Endothelial cell (in vitro differentiated cells): ENCODE measurements at regions not wholly inside any gene's neighbourhood (a gene's known extent, or its start where the extent isn't known, plus 50 kb on each side); places are given as distances from the start of the nearest gene placed in this dataset.

ENCODE experiments used
- DNase-seq: peaks from one replicate; pipeline ENCODE4 v3.0.0; 2021; ENCODE audit warnings: low spot score
- H3K27ac Mint-ChIP-seq: one replicate; pipeline ENCODE4 v1.8.0; 2021; ENCODE audit warnings: mixed read lengths, inconsistent platforms; ENCODE audit not compliant: unreplicated experiment
- H3K27me3 Mint-ChIP-seq: one replicate; pipeline ENCODE4 v1.8.0; 2021; ENCODE audit warnings: mild to moderate bottlenecking, moderate library complexity, mixed read lengths, inconsistent platforms; ENCODE audit not compliant: unreplicated experiment
- H3K36me3 Mint-ChIP-seq: one replicate; pipeline ENCODE4 v1.8.0; 2021; ENCODE audit warnings: mild to moderate bottlenecking, low read depth, mixed read lengths, inconsistent platforms; ENCODE audit not compliant: unreplicated experiment
- H3K4me1 Mint-ChIP-seq: one replicate; pipeline ENCODE4 v1.8.0; 2021; ENCODE audit warnings: mild to moderate bottlenecking, mixed read lengths, inconsistent platforms; ENCODE audit not compliant: unreplicated experiment
- H3K4me3 Mint-ChIP-seq: one replicate; pipeline ENCODE4 v1.8.0; 2021; ENCODE audit warnings: mild to moderate bottlenecking, mixed read lengths, inconsistent platforms; ENCODE audit not compliant: unreplicated experiment
- H3K9me3 Mint-ChIP-seq: one replicate; pipeline ENCODE4 v1.8.0; 2021; ENCODE audit warnings: mixed read lengths, inconsistent platforms; ENCODE audit not compliant: unreplicated experiment
- CTCF ChIP-seq: fragments of 200-600 bp; sonication (generic); IDR thresholded peaks from one replicate; pipeline ENCODE4 v1.5.0; 2021; ENCODE audit warnings: antibody characterized with exemption; ENCODE audit not compliant: unreplicated experiment

DNA sequence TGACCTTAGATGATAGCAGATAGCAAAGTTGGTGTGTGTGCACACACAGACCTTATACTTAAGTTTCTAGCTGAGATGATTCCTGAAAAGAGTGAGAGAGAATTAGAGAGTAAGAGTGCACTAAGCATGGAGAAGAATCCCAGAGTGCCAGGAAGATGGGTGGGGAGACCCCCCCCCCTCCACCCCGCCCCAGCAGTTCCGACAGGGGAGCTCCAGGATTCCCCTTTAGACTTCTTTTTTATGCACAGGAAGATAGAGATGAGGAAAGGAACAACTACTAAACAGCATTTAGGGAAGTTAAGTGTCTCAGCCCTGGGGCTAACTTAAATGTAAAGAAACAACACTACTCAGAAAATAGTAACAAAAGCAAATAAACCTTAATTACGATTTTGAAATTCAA is 878.0 kb upstream of the GOT2 start:
- no peaks in the 10 kb centered on the region for H3K27me3 Mint-ChIP-seq
- DNase-seq = no peak
- no peak overlapping the region for H3K27ac Mint-ChIP-seq
- H3K4me1 Mint-ChIP-seq = no peaks in the 10 kb centered on the region
- no peak overlapping the region for H3K4me3 Mint-ChIP-seq
- TF ChIP-seq CTCF = no peak
- H3K9me3 Mint-ChIP-seq = no peaks in the 10 kb centered on the region
- H3K36me3 Mint-ChIP-seq = no peaks in the 10 kb centered on the region

GRCh38 chr16:59611556-59611955 is 877.4 kb upstream of the GOT2 start:
- no peaks in the 10 kb centered on the region for H3K9me3 Mint-ChIP-seq
- H3K4me3 Mint-ChIP-seq = no peak overlapping the region
- TF ChIP-seq CTCF = no peak
- no peak for DNase-seq
- no peak overlapping the region for H3K27ac Mint-ChIP-seq
- no peaks in the 10 kb centered on the region for H3K36me3 Mint-ChIP-seq
- no peaks in the 10 kb centered on the region for H3K27me3 Mint-ChIP-seq
- H3K4me1 Mint-ChIP-seq = no peaks in the 10 kb centered on the region

DNA sequence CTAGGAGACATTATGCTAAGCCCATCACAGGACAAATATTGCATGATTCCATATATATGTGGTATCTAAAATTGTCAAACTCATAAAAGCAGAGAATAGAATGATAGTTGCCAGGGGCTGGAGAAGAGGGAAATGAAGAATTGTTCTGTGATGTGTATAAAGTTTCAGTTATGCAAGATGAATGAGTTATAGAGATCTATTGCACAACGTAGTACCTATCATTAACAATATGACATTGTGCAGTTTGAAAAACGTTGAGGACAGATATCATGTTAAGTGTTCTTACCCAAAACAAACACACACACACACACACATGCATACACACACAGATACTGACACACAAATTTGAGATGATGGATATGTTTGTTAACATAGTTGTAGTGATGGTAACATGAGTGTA is 871.6 kb upstream of the GOT2 start:
- DNase-seq = no peak
- TF ChIP-seq CTCF = no peak
- H3K4me3 Mint-ChIP-seq = no peak overlapping the region
- no peaks in the 10 kb centered on the region for H3K9me3 Mint-ChIP-seq
- H3K36me3 Mint-ChIP-seq = no peaks in the 10 kb centered on the region
- H3K4me1 Mint-ChIP-seq = no peaks in the 10 kb centered on the region
- H3K27me3 Mint-ChIP-seq = no peaks in the 10 kb centered on the region
- no peak overlapping the region for H3K27ac Mint-ChIP-seq

- no peaks in the 10 kb centered on the region for H3K4me1 Mint-ChIP-seq
- H3K27me3 Mint-ChIP-seq = no peaks in the 10 kb centered on the region
- no peak overlapping the region for H3K4me3 Mint-ChIP-seq
- no peaks in the 10 kb centered on the region for H3K9me3 Mint-ChIP-seq
- no peaks in the 10 kb centered on the region for H3K36me3 Mint-ChIP-seq
- no peak for TF ChIP-seq CTCF
- H3K27ac Mint-ChIP-seq = no peak overlapping the region
- no peak for DNase-seq
These were observed 870.2 kb upstream of the GOT2 start for GRCh38 chr16:59604354-59604753.

GRCh38 chr16:59601452-59601851 is 867.3 kb upstream of the GOT2 start:
- Mint-ChIP-seq H3K27ac (no peak overlapping the region), H3K27me3 (no peaks in the 10 kb centered on the region), H3K4me3 (no peak overlapping the region), H3K9me3 (no peaks in the 10 kb centered on the region), H3K36me3 (no peaks in the 10 kb centered on the region), H3K4me1 (no peaks in the 10 kb centered on the region)
- DNase-seq = no peak
- TF ChIP-seq CTCF = no peak
